Hepatocyte (in vitro differentiated cells): ENCODE measurements at regions not wholly inside any gene's neighbourhood (a gene's known extent, or its start where the extent isn't known, plus 50 kb on each side); places are given as distances from the start of the nearest gene placed in this dataset.

Source experiments
- EZH2 ChIP-seq: fragments of 200-600 bp; sonication (generic); IDR thresholded peaks from 2 replicates; pipeline ENCODE4 v1.6.1; 2016; ENCODE audit warnings: antibody characterized with exemption, mild to moderate bottlenecking, borderline replicate concordance
- TF ChIP-seq, protein P1 (sequence below): fragments of 200-600 bp; sonication (generic); IDR thresholded peaks from 2 replicates; pipeline ENCODE4 v1.5.1; 2016; ENCODE audit warnings: antibody characterized with exemption, mild to moderate bottlenecking; ENCODE audit not compliant: poor library complexity

DNA sequence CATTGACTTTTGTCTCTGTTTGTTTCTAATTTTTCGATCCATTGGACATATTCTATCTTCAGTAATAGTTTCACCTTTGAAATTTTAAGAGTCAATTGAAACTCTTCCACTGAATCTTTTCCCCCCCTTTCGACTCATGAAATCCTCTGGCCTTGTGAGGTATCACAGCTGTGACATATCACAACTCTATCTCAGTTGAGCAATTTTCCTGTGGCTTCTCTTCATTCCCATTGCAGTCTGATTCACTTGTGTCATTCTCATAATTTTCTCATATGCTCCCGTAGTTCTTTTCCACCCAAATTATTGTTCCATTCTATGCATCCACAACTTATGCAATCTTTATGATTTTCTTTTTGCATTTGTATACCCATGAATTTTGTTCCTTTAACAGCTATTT lies 261.6 kb downstream of the DACT1 start:
- TF ChIP-seq EZH2 = no peak
- TF ChIP-seq, protein P1, sequence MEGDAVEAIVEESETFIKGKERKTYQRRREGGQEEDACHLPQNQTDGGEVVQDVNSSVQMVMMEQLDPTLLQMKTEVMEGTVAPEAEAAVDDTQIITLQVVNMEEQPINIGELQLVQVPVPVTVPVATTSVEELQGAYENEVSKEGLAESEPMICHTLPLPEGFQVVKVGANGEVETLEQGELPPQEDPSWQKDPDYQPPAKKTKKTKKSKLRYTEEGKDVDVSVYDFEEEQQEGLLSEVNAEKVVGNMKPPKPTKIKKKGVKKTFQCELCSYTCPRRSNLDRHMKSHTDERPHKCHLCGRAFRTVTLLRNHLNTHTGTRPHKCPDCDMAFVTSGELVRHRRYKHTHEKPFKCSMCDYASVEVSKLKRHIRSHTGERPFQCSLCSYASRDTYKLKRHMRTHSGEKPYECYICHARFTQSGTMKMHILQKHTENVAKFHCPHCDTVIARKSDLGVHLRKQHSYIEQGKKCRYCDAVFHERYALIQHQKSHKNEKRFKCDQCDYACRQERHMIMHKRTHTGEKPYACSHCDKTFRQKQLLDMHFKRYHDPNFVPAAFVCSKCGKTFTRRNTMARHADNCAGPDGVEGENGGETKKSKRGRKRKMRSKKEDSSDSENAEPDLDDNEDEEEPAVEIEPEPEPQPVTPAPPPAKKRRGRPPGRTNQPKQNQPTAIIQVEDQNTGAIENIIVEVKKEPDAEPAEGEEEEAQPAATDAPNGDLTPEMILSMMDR = no peak
